Transverse colon (tissue), 4 donors: ENCODE measurements at regions not wholly inside any gene's neighbourhood (a gene's known extent, or its start where the extent isn't known, plus 50 kb on each side); places are given as distances from the start of the nearest gene placed in this dataset.

ENCODE experiments used
- DNase-seq: peaks from one replicate; pipeline ENCODE4 v3.0.0-alpha.2; 2019
- H3K27ac ChIP-seq, 4 donors: fragments of 200-600 bp; sonication (generic); 2 replicates each; pipeline ENCODE4 v1.5.1; 2016 to 2018; ENCODE audit warnings: inconsistent platforms in 4 of 4
- H3K27me3 ChIP-seq: fragments of 200-600 bp; sonication (generic); 2 replicates; pipeline ENCODE4 v1.5.1; 2017; ENCODE audit warnings: inconsistent platforms
- H3K36me3 ChIP-seq, 4 donors: fragments of 200-600 bp; sonication (generic); 2 replicates each; pipeline ENCODE4 v1.5.1; 2017 to 2019; ENCODE audit warnings: inconsistent platforms in 4 of 4
- H3K4me1 ChIP-seq, 4 donors: fragments of 200-600 bp; sonication (generic); 2 replicates each; pipeline ENCODE4 v1.5.1; 2017 to 2020; ENCODE audit warnings: inconsistent platforms in 4 of 4
- H3K4me3 ChIP-seq, 4 donors: fragments of 200-600 bp; sonication (generic); 1 replicate in 1 of 4; 2 replicates in 3 of 4; pipeline versions ENCODE4 v1.5.1 to v1.6.1; 2017 to 2019; ENCODE audit warnings: inconsistent platforms in 4 of 4
- H3K9me3 ChIP-seq, 2 donors: fragments of 200-600 bp; sonication (generic); 2 replicates each; pipeline ENCODE4 v1.5.1; 2017 to 2019; ENCODE audit warnings: inconsistent platforms in 2 of 2
- EP300 ChIP-seq: sonication (generic); formaldehyde crosslinking; IDR thresholded peaks from one replicate; pipeline ENCODE4 v1.6.1; 2017; ENCODE audit warnings: antibody characterized with exemption, low read depth
- POLR2A ChIP-seq: fragments of 450-650 bp; IDR thresholded peaks from one replicate; pipeline ENCODE4 v1.6.1; 2016; ENCODE audit warnings: antibody characterized with exemption, mild to moderate bottlenecking, moderate library complexity
- POLR2AphosphoS5 ChIP-seq, 3 donors: sonication (generic); formaldehyde crosslinking; IDR thresholded peaks; one replicate each; pipeline ENCODE4 v1.6.1; 2016; ENCODE audit warnings: antibody characterized with exemption in 3 of 3
- WGBS, 2 donors: methylation state at CpG; one replicate each; pipeline ENCODE4 v1.1.5; 2018; ENCODE audit warnings: low coverage in 1 of 2; 5-methylcytosine and 5-hydroxymethylcytosine counted together
- in situ Hi-C, 4 donors: fragments of 200-750 bp; cut with MboI; loops; one replicate each; pipeline versions ENCODE4 v1.15.0 to v1.15.1; 2017; ENCODE audit warnings: low sequenced_read_pairs in 3 of 4, low pct_ligation_motif_present in 1 of 4, low pct_unique_long_range_greater_than_20kb in 1 of 4
- intact Hi-C: fragments of 100-400 bp; cut with DNase I; formaldehyde crosslinking; loops from one replicate; pipeline ENCODE4 v1.15.1; 2023; ENCODE audit warnings: low total_unique reads
- TF ChIP-seq, protein P1 (sequence below), 5 experiments: fragments of 200-600 bp in 3 of 5; fragments of 450-650 bp in 2 of 5; sonication (generic) in 3 of 5; IDR thresholded peaks; 1 replicate in 2 of 5; 2 replicates in 3 of 5; pipeline ENCODE4 v1.5.1; 2016 to 2017; ENCODE audit warnings: antibody characterized with exemption in 5 of 5, inconsistent platforms in 3 of 5, mild to moderate bottlenecking in 2 of 5, moderate library complexity in 1 of 5

DNA sequence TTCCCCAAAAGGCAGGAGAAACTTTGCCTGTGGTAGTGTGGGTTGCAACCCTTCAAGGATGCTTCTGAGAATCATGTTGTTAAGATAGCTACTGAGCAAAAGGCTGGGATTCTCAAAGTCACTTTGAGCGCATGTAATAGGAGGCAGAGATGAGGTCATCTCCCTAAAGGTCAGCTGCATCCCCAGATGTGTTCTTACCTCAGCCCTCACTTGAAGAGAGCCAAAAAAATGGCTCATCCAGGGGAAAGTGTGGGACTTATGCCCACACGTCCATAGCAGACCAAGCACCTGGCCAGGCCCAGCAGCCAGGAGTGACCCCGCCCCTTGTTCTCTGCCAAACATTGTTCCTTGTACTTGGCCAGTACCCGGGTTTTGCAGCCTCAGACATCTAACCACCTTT is 187.0 kb upstream of the BMP2 start:
- DNase-seq = no peak

GRCh38 chr20:6579824-6580223 is 187.7 kb upstream of the BMP2 start:
- DNase-seq = no peak
- Histone ChIP-seq H3K36me3 (no peaks in the 10 kb centered on the region), H3K4me1 (no peaks in the 10 kb centered on the region), H3K9me3 (no peaks in the 10 kb centered on the region), H3K27me3 (no peaks in the 10 kb centered on the region), H3K27ac (no peak overlapping the region), H3K4me3 (no peak overlapping the region)
- intact Hi-C loops (no loop called here), in situ Hi-C loops (loop anchor here in 1 of 4 donors (25.0 kb wide), 1 partner anchor 443 kb away; no protein-coding TSS in a partner anchor)
- 80 to 97% methylated on average over 3 of the region's 3 CpGs for WGBS, 2 donors
- TF ChIP-seq POLR2AphosphoS5 (IDR thresholded peaks at IDR 0.05) (no peak), EP300 (no peak), POLR2A (no peak)

More for the DNA sequence above, 187.0 kb upstream of the BMP2 start:
- in situ Hi-C loops = loop anchor here in 1 of 4 donors (25.0 kb wide), 1 partner anchor 443 kb away; no protein-coding TSS in a partner anchor
- no peaks in the 10 kb centered on the region for H3K4me1 ChIP-seq
- H3K9me3 ChIP-seq = no peaks in the 10 kb centered on the region
- intact Hi-C loops = no loop called here
- H3K4me3 ChIP-seq = no peak overlapping the region
- H3K27me3 ChIP-seq = no peaks in the 10 kb centered on the region
- TF ChIP-seq POLR2A = no peak
- no peak for TF ChIP-seq POLR2AphosphoS5 (IDR thresholded peaks at IDR 0.05)
- TF ChIP-seq, protein P1, sequence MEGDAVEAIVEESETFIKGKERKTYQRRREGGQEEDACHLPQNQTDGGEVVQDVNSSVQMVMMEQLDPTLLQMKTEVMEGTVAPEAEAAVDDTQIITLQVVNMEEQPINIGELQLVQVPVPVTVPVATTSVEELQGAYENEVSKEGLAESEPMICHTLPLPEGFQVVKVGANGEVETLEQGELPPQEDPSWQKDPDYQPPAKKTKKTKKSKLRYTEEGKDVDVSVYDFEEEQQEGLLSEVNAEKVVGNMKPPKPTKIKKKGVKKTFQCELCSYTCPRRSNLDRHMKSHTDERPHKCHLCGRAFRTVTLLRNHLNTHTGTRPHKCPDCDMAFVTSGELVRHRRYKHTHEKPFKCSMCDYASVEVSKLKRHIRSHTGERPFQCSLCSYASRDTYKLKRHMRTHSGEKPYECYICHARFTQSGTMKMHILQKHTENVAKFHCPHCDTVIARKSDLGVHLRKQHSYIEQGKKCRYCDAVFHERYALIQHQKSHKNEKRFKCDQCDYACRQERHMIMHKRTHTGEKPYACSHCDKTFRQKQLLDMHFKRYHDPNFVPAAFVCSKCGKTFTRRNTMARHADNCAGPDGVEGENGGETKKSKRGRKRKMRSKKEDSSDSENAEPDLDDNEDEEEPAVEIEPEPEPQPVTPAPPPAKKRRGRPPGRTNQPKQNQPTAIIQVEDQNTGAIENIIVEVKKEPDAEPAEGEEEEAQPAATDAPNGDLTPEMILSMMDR (IDR thresholded peaks at IDR 0.05) = no peak
- TF ChIP-seq EP300 = no peak
- no peaks in the 10 kb centered on the region for H3K36me3 ChIP-seq
- WGBS, 2 donors = 20 to 58% methylated on average over 1 to 4 of the region's 4 CpGs
- no peak overlapping the region for H3K27ac ChIP-seq

DNA sequence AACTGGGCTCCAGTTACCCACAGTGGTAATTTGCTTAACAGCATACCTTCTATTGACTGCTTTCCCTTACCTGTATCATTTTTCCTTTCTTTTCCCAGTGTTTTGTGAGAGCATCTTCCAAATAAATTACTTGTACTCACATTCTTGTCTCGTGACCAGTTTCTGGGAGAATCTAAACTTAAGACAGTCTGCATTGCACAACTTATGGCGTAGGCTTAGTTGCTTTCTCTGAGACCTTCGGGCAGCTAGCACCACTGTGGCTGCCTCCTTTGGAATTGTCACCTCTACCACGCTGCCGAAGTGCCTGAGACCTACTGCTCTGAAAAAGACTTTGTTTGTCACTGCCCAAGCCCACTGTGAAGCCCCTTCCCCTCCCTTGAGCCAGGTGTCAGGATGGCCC is 188.1 kb upstream of the BMP2 start:
- 80 to 94% methylated on average over 5 of the region's 5 CpGs for WGBS, 2 donors
- intact Hi-C loops (no loop called here), in situ Hi-C loops (loop anchor here in 1 of 4 donors (25.0 kb wide), 1 partner anchor 442 kb away; no protein-coding TSS in a partner anchor)

DNA sequence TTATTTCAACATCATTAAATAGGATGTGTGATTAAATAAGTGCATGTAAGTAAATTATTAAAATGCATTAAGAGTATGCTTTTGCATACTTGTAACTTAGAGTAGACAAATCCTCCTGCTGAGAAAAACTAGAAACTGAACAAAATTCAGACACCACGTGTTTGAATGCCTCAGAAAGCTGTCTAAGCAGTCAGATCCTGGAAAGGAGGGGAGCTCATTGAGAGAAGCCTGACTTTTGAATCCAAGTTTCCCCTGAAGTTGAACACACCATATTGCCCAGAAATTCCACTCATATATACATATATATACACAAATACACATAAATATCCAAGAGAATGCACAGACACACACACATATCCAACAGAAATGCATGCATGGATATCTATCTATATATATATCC is 190.0 kb upstream of the BMP2 start:
- H3K4me3 ChIP-seq = no peak overlapping the region
- no peak for TF ChIP-seq POLR2AphosphoS5 (IDR thresholded peaks at IDR 0.05)
- TF ChIP-seq, protein P1 (IDR thresholded peaks at IDR 0.05) = no peak
- in situ Hi-C loops (loop anchor here in 1 of 4 donors (25.0 kb wide), 1 partner anchor 440 kb away; no protein-coding TSS in a partner anchor), intact Hi-C loops (no loop called here)
- 78% methylated on average over 1 of the region's 1 CpG; no CpG with 5 or more reads in 1 of the 2 donors for WGBS, 2 donors
- no peak for DNase-seq
- H3K4me1 ChIP-seq = no peaks in the 10 kb centered on the region
- H3K36me3 ChIP-seq = no peaks in the 10 kb centered on the region
- no peaks in the 10 kb centered on the region for H3K9me3 ChIP-seq
- H3K27me3 ChIP-seq = no peaks in the 10 kb centered on the region
- H3K27ac ChIP-seq = no peak overlapping the region

More for the DNA sequence above, 188.1 kb upstream of the BMP2 start:
- no peak overlapping the region for H3K4me3 ChIP-seq
- H3K4me1 ChIP-seq = no peaks in the 10 kb centered on the region
- H3K9me3 ChIP-seq = no peaks in the 10 kb centered on the region
- no peaks in the 10 kb centered on the region for H3K27me3 ChIP-seq
- TF ChIP-seq EP300 = no peak
- TF ChIP-seq POLR2A = no peak
- TF ChIP-seq, protein P1 (IDR thresholded peaks at IDR 0.05) = no peak
- TF ChIP-seq POLR2AphosphoS5 (IDR thresholded peaks at IDR 0.05) = no peak
- DNase-seq = no peak
- no peak overlapping the region for H3K27ac ChIP-seq
- no peaks in the 10 kb centered on the region for H3K36me3 ChIP-seq

DNA sequence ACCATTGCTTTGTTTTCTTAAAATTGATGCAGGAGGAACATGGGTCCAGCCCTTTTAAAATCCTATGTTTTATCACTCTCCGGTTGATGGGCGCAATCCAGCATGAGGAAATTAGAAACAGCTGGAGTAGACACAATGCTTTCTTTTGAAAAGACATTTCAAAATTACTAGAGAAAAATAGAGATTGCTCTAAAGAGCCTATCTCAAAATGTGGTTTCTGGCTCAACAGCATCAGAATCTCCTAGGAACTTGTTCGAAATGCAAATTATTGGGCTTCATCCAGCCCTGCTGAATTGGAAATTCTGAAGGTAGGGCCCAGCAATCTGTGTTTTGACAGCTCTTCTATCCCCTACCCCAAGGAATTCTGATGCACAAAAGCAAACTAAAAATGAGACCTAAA is 190.8 kb upstream of the BMP2 start:
- WGBS, 2 donors = 72 to 82% methylated on average over 3 of the region's 3 CpGs
- no peaks in the 10 kb centered on the region for H3K9me3 ChIP-seq
- H3K4me3 ChIP-seq = no peak overlapping the region
- no peaks in the 10 kb centered on the region for H3K27me3 ChIP-seq
- intact Hi-C loops (no loop called here), in situ Hi-C loops (loop anchor here in 1 of 4 donors (25.0 kb wide), 1 partner anchor 439 kb away; no protein-coding TSS in a partner anchor)
- no peaks in the 10 kb centered on the region for H3K4me1 ChIP-seq
- TF ChIP-seq POLR2A (no peak), EP300 (no peak), POLR2AphosphoS5 (IDR thresholded peaks at IDR 0.05) (no peak)
- TF ChIP-seq, protein P1 (IDR thresholded peaks at IDR 0.05) = no peak
- no peak for DNase-seq
- H3K36me3 ChIP-seq = no peaks in the 10 kb centered on the region
- H3K27ac ChIP-seq = no peak overlapping the region
